H9 (cell line): ENCODE measurements at regions not wholly inside any gene's neighbourhood (a gene's known extent, or its start where the extent isn't known, plus 50 kb on each side); places are given as distances from the start of the nearest gene placed in this dataset.

Experiments used
- DNase-seq: peaks from one replicate; pipeline ENCODE4 v3.0.0-alpha.2; 2017
- H2AFZ ChIP-seq: one replicate; pipeline ENCODE4 v1.6.1; 2013; ENCODE audit warnings: mild to moderate bottlenecking, low read length, control low read depth, moderate library complexity
- H2AK5ac ChIP-seq: 2 replicates; pipeline ENCODE4 v1.6.1; 2013; ENCODE audit warnings: low read length, control low read depth, mixed read lengths; ENCODE audit not compliant: insufficient read length
- H2BK120ac ChIP-seq: one replicate; pipeline ENCODE4 v1.6.1; 2013; ENCODE audit warnings: low read depth, mild to moderate bottlenecking, low read length, control low read depth, inconsistent platforms; ENCODE audit not compliant: poor library complexity, severe bottlenecking
- H2BK12ac ChIP-seq: 2 replicates; pipeline ENCODE4 v1.6.1; 2013; ENCODE audit warnings: low read length, control low read depth, mixed read lengths, low read depth; ENCODE audit not compliant: insufficient read length
- H2BK15ac ChIP-seq: 2 replicates; pipeline ENCODE4 v1.6.1; 2013; ENCODE audit warnings: low read depth, low read length, control low read depth
- H2BK20ac ChIP-seq: one replicate; pipeline ENCODE4 v1.6.1; 2013; ENCODE audit warnings: low read depth, mild to moderate bottlenecking, low read length, control low read depth, inconsistent platforms; ENCODE audit not compliant: poor library complexity, severe bottlenecking
- H2BK5ac ChIP-seq: 2 replicates; pipeline ENCODE4 v1.6.1; 2013; ENCODE audit warnings: low read length, control low read depth, mixed read lengths; ENCODE audit not compliant: insufficient read length
- H3K14ac ChIP-seq: 2 replicates; pipeline ENCODE4 v1.6.1; 2013; ENCODE audit warnings: low read length, control low read depth; ENCODE audit not compliant: insufficient read depth
- H3K18ac ChIP-seq: 2 replicates; pipeline ENCODE4 v1.6.1; 2013; ENCODE audit warnings: low read depth, mild to moderate bottlenecking, mixed read lengths, low read length, control low read depth; ENCODE audit not compliant: insufficient read length
- H3K23ac ChIP-seq: 2 replicates; pipeline ENCODE4 v1.6.1; 2013; ENCODE audit warnings: low read length, control low read depth, mixed read lengths, low read depth; ENCODE audit not compliant: insufficient read length
- H3K23me2 ChIP-seq: 2 replicates; pipeline ENCODE4 v1.6.1; 2013; ENCODE audit warnings: low read depth, mild to moderate bottlenecking, mixed read lengths, low read length, control low read depth; ENCODE audit not compliant: insufficient read length, poor library complexity, severe bottlenecking
- H3K27ac ChIP-seq: 2 replicates; pipeline ENCODE4 v1.5.1; 2013; ENCODE audit warnings: low read length, control low read depth, mixed read lengths, low read depth; ENCODE audit not compliant: insufficient read length
- H3K27me3 ChIP-seq: 2 replicates; pipeline ENCODE4 v1.6.1; 2013; ENCODE audit warnings: low read length, control low read depth, inconsistent platforms; ENCODE audit not compliant: insufficient read depth
- H3K4ac ChIP-seq: 2 replicates; pipeline ENCODE4 v1.6.1; 2013; ENCODE audit warnings: low read depth, mild to moderate bottlenecking, control low read depth, inconsistent platforms, low read length, moderate library complexity
- H3K4me1 ChIP-seq: 2 replicates; pipeline ENCODE4 v1.6.1; 2013; ENCODE audit warnings: low read length, control low read depth, inconsistent platforms; ENCODE audit not compliant: insufficient read depth
- H3K4me2 ChIP-seq: 2 replicates; pipeline ENCODE4 v1.6.1; 2013; ENCODE audit warnings: low read length, control low read depth, mixed read lengths; ENCODE audit not compliant: insufficient read length, insufficient read depth
- H3K56ac ChIP-seq: 2 replicates; pipeline ENCODE4 v1.6.1; 2013; ENCODE audit warnings: low read depth, mild to moderate bottlenecking, mixed read lengths, low read length, control low read depth; ENCODE audit not compliant: insufficient read length
- H3K79me1 ChIP-seq: 2 replicates; pipeline ENCODE4 v1.6.1; 2013; ENCODE audit warnings: low read depth, mild to moderate bottlenecking, moderate library complexity, low read length, control low read depth, inconsistent platforms; ENCODE audit not compliant: insufficient read depth, poor library complexity, severe bottlenecking
- H3K79me2 ChIP-seq: 2 replicates; pipeline ENCODE4 v1.6.1; 2013; ENCODE audit warnings: low read length, control low read depth, inconsistent platforms; ENCODE audit not compliant: insufficient read depth
- H3K9ac ChIP-seq: 2 replicates; pipeline ENCODE4 v1.6.1; 2013; ENCODE audit warnings: low read length, control low read depth, mixed read lengths; ENCODE audit not compliant: insufficient read length; ENCODE audit errors: extremely low read depth
- H3K9me3 ChIP-seq: one replicate; pipeline ENCODE4 v1.6.1; 2013; ENCODE audit warnings: low read depth, low read length, inconsistent platforms; ENCODE audit not compliant: control insufficient read depth
- H3T11ph ChIP-seq: one replicate; pipeline ENCODE4 v1.6.1; 2013; ENCODE audit warnings: mild to moderate bottlenecking, low read length, control low read depth, inconsistent platforms
- H4K20me1 ChIP-seq: one replicate; pipeline ENCODE4 v1.6.1; 2013; ENCODE audit not compliant: control insufficient read depth, insufficient read length, insufficient read depth
- H4K5ac ChIP-seq: 2 replicates; pipeline ENCODE4 v1.6.1; 2013; ENCODE audit warnings: low read depth, mild to moderate bottlenecking, mixed read lengths, low read length, control low read depth; ENCODE audit not compliant: insufficient read length
- H4K8ac ChIP-seq: replicated peaks from 2 replicates; pipeline ENCODE4 v1.6.1; 2013; ENCODE audit warnings: low read length, control low read depth, mixed read lengths, low read depth; ENCODE audit not compliant: insufficient read length
- H4K91ac ChIP-seq: 2 replicates; pipeline ENCODE4 v1.6.1; 2013; ENCODE audit warnings: low read depth, mild to moderate bottlenecking, moderate library complexity, mixed read lengths, low read length, control low read depth; ENCODE audit not compliant: insufficient read length
- H3K27ac Mint-ChIP-seq, 3 experiments: 2 replicates in 2 of 3; 3 replicates in 1 of 3; pipeline ENCODE4 v1.8.0; 2020 to 2021; ENCODE audit warnings: mixed read lengths in 3 of 3, mild to moderate bottlenecking in 1 of 3, moderate library complexity in 1 of 3
- H3K27me3 Mint-ChIP-seq: 2 replicates; pipeline ENCODE4 v1.8.0; 2021; ENCODE audit warnings: low read depth, mild to moderate bottlenecking, moderate library complexity, mixed read lengths
- H3K36me3 Mint-ChIP-seq, 3 experiments: 2 replicates in 2 of 3; 3 replicates in 1 of 3; pipeline ENCODE4 v1.8.0; 2020 to 2021; ENCODE audit warnings: low read depth in 3 of 3, mixed read lengths in 3 of 3; ENCODE audit not compliant: insufficient read depth in 1 of 3
- H3K4me1 Mint-ChIP-seq, 2 experiments: 2 replicates each; pipeline ENCODE4 v1.8.0; 2020; ENCODE audit warnings: mixed read lengths in 2 of 2
- H3K4me3 Mint-ChIP-seq, 2 experiments: 2 replicates in 1 of 2; 3 replicates in 1 of 2; pipeline ENCODE4 v1.8.0; 2020 to 2021; ENCODE audit warnings: mild to moderate bottlenecking in 2 of 2, mixed read lengths in 2 of 2, moderate library complexity in 1 of 2
- H3K9me3 Mint-ChIP-seq, 2 experiments: 2 replicates in 1 of 2; 3 replicates in 1 of 2; pipeline ENCODE4 v1.8.0; 2020; ENCODE audit warnings: mild to moderate bottlenecking in 2 of 2, mixed read lengths in 2 of 2, moderate library complexity in 1 of 2
- CTCF ChIP-seq: fragments of 200-600 bp; sonication (generic); conservative IDR thresholded peaks from 3 replicates; pipeline ENCODE4 v1.8.0; 2021; ENCODE audit warnings: antibody characterized with exemption, mild to moderate bottlenecking
- WGBS: extraction: QIAGEN DNeasy Blood & Tissue Kit; methylation state at CpG from one replicate; pipeline ENCODE4 v1.1.7; 2013; ENCODE audit warnings: missing lambda C conversion rate, low lambda C conversion rate, mixed read lengths; ENCODE audit not compliant: insufficient read length; ENCODE audit errors: extremely low coverage; 5-methylcytosine and 5-hydroxymethylcytosine counted together

- Histone ChIP-seq H3T11ph (no peak overlapping the region), H3K18ac (no peak overlapping the region), H3K27ac (no peak overlapping the region), H2BK15ac (no peak overlapping the region), H2AFZ (no peak overlapping the region), H3K9ac (no peak overlapping the region), H3K4me2 (no peak overlapping the region), H3K4ac (no peak overlapping the region), H4K8ac (no peak overlapping the region), H3K14ac (no peak overlapping the region), H3K79me1 (no peaks in the 10 kb centered on the region), H4K91ac (no peak overlapping the region), H2BK120ac (no peak overlapping the region), H3K9me3 (no peaks in the 10 kb centered on the region), H2BK20ac (no peak overlapping the region), H2AK5ac (no peak overlapping the region), H3K23ac (no peak overlapping the region), H2BK12ac (no peak overlapping the region), H3K79me2 (no peaks in the 10 kb centered on the region; the same call in 1 of the 2 replicates), H3K23me2 (no peaks in the 10 kb centered on the region), H4K5ac (no peak overlapping the region), H4K20me1 (no peaks in the 10 kb centered on the region), H2BK5ac (no peak overlapping the region), H3K27me3 (no peaks in the 10 kb centered on the region), H3K56ac (no peak overlapping the region), H3K4me1 (no peaks in the 10 kb centered on the region)
- H3K4me1 Mint-ChIP-seq, result peaks cover 0 to 7% of the 10 kb centered on the region in 2 experiments; a peak in 2 of 4 replicates
- no CpG with 5 or more reads among the region's 4 CpGs for WGBS
- DNase-seq, result no peak
- H3K27me3 Mint-ChIP-seq, result no peaks in the 10 kb centered on the region
- H3K36me3 Mint-ChIP-seq, result peaks cover 0 to 6% (median 2%) of the 10 kb centered on the region in 3 experiments; a peak in 2 of 7 replicates
- no peak overlapping the region for H3K27ac Mint-ChIP-seq
- H3K4me3 Mint-ChIP-seq, result no peak overlapping the region
- H3K9me3 Mint-ChIP-seq, result peaks cover 0 to 10% of the 10 kb centered on the region in 2 experiments; a peak in 4 of 5 replicates
- TF ChIP-seq CTCF, result no peak
Observed at GRCh38 chr15:39304931-39305728, 275.7 kb upstream of the THBS1 start.
